ENCODE measurements at regions not wholly inside any gene's neighbourhood (a gene's known extent, or its start where the extent isn't known, plus 50 kb on each side); places are given as distances from the start of the nearest gene placed in this dataset.

DNA sequence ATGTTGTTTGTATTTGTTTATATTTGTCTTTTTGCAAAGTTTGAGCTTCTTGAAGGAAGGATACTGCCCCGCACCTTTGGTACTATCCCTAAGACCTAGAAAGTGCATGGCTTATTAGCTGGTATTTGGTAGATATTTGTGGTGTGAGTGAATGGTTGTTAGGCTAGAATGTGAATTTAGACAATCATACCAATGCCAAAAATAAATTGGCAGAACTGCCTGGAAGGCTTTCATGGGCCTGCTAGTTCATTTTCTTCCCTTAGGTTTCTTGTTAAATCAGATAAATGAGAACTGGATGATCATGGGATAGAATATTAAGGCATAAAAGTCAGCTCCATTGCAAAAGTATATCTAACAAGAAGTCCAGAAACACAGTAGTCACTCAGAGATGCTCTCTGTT is 147.5 kb upstream of the TSLP start:
- dilution Hi-C loops (cut with MboI; ENCODE audit: extremely low pct_ligation_motif_present, low sequenced_read_pairs), result no loop called here
- no peaks in the 10 kb centered on the region for H3K9me1 ChIP-seq (ENCODE audit: control insufficient read depth, extremely low read depth, insufficient read depth, low read length)
- no peaks in the 10 kb centered on the region for H3K9me3 ChIP-seq (ENCODE audit: control insufficient read depth, low read depth, low read length)
- H4K20me1 ChIP-seq (ENCODE audit: control insufficient read depth, extremely low read depth, insufficient read depth, low read length), result no peaks in the 10 kb centered on the region
- H3K4me1 ChIP-seq (ENCODE audit: control insufficient read depth, extremely low read depth, insufficient read depth, low read length), result no peaks in the 10 kb centered on the region
- H3K36me3 ChIP-seq (ENCODE audit: control insufficient read depth in 2 of 2, extremely low read depth in 1 of 2, insufficient read depth in 2 of 2, low read length in 2 of 2), result no peaks in the 10 kb centered on the region
- H3K4me3 ChIP-seq (ENCODE audit: control insufficient read depth in 2 of 3, extremely low read depth in 1 of 3, insufficient read depth in 2 of 3, low read depth in 1 of 3, low read length in 3 of 3), result no peak overlapping the region
- DNase-seq (ENCODE audit: low read depth, low spot score), result no peak
- H3K27ac ChIP-seq (ENCODE audit: control insufficient read depth, insufficient read depth, low read length), result no peak overlapping the region
- no peak overlapping the region for H2AFZ ChIP-seq (ENCODE audit: control insufficient read depth, low read length)
- no peak for FAIRE-seq
- no peak overlapping the region for H3K4me2 ChIP-seq (ENCODE audit: control insufficient read depth, extremely low read depth, insufficient read depth, low read depth, low read length)
- TF ChIP-seq, protein P1, sequence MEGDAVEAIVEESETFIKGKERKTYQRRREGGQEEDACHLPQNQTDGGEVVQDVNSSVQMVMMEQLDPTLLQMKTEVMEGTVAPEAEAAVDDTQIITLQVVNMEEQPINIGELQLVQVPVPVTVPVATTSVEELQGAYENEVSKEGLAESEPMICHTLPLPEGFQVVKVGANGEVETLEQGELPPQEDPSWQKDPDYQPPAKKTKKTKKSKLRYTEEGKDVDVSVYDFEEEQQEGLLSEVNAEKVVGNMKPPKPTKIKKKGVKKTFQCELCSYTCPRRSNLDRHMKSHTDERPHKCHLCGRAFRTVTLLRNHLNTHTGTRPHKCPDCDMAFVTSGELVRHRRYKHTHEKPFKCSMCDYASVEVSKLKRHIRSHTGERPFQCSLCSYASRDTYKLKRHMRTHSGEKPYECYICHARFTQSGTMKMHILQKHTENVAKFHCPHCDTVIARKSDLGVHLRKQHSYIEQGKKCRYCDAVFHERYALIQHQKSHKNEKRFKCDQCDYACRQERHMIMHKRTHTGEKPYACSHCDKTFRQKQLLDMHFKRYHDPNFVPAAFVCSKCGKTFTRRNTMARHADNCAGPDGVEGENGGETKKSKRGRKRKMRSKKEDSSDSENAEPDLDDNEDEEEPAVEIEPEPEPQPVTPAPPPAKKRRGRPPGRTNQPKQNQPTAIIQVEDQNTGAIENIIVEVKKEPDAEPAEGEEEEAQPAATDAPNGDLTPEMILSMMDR (optimal IDR thresholded peaks at IDR 0.05 in 1 of 3, IDR thresholded peaks at IDR 0.05 in 1 of 3, conservative IDR thresholded peaks at IDR 0.05 in 1 of 3; ENCODE audit: extremely low read depth in 1 of 3, insufficient read depth in 2 of 3, low read length in 3 of 3), result no peak
- no peak for TF ChIP-seq EZH2 (IDR thresholded peaks at IDR 0.05; ENCODE audit: low read length)
- no peak overlapping the region for H3K9ac ChIP-seq (ENCODE audit: control insufficient read depth, extremely low read depth, insufficient read depth, low read length)
- H3K79me2 ChIP-seq (ENCODE audit: control insufficient read depth, insufficient read depth, low read length), result no peaks in the 10 kb centered on the region
- H3K27me3 ChIP-seq (ENCODE audit: control insufficient read depth, extremely low read depth, insufficient read depth, low read length), result no peaks in the 10 kb centered on the region

DNA sequence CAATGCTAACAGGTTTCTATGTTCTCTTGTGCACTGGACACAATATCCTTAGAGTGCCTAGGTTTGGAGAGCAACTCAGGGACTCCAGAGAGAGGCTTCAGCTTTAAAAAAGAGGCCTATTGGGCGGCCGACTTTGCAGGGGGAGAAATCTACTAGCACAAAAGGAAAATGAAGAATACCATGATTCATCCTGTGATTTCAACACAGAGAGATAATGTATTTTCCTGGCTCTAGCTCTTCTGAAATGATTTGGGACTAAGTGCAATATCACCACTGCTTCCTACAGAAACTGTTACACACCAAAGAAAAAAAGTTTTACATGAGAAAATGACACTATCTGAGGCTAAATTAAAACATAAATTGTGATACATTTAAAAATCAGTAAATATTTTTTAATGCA is 146.1 kb upstream of the TSLP start:
- H4K20me1 ChIP-seq (ENCODE audit: control insufficient read depth, extremely low read depth, insufficient read depth, low read length), result no peaks in the 10 kb centered on the region
- DNase-seq (ENCODE audit: low read depth, low spot score) (no peak), FAIRE-seq (no peak)
- no peaks in the 10 kb centered on the region for H3K36me3 ChIP-seq (ENCODE audit: control insufficient read depth in 2 of 2, extremely low read depth in 1 of 2, insufficient read depth in 2 of 2, low read length in 2 of 2)
- no peaks in the 10 kb centered on the region for H3K4me1 ChIP-seq (ENCODE audit: control insufficient read depth, extremely low read depth, insufficient read depth, low read length)
- no peaks in the 10 kb centered on the region for H3K27me3 ChIP-seq (ENCODE audit: control insufficient read depth, extremely low read depth, insufficient read depth, low read length)
- no peak for TF ChIP-seq EZH2 (IDR thresholded peaks at IDR 0.05; ENCODE audit: low read length)
- TF ChIP-seq, protein P1 (optimal IDR thresholded peaks at IDR 0.05 in 1 of 3, IDR thresholded peaks at IDR 0.05 in 1 of 3, conservative IDR thresholded peaks at IDR 0.05 in 1 of 3; ENCODE audit: extremely low read depth in 1 of 3, insufficient read depth in 2 of 3, low read length in 3 of 3), result no peak
- no peak overlapping the region for H2AFZ ChIP-seq (ENCODE audit: control insufficient read depth, low read length)
- no peak overlapping the region for H3K4me2 ChIP-seq (ENCODE audit: control insufficient read depth, extremely low read depth, insufficient read depth, low read depth, low read length)
- dilution Hi-C loops (cut with MboI; ENCODE audit: extremely low pct_ligation_motif_present, low sequenced_read_pairs), result no loop called here
- H3K4me3 ChIP-seq (ENCODE audit: control insufficient read depth in 2 of 3, extremely low read depth in 1 of 3, insufficient read depth in 2 of 3, low read depth in 1 of 3, low read length in 3 of 3), result no peak overlapping the region
- H3K79me2 ChIP-seq (ENCODE audit: control insufficient read depth, insufficient read depth, low read length), result no peaks in the 10 kb centered on the region
- H3K9me1 ChIP-seq (ENCODE audit: control insufficient read depth, extremely low read depth, insufficient read depth, low read length), result no peaks in the 10 kb centered on the region
- no peaks in the 10 kb centered on the region for H3K9me3 ChIP-seq (ENCODE audit: control insufficient read depth, low read depth, low read length)
- H3K9ac ChIP-seq (ENCODE audit: control insufficient read depth, extremely low read depth, insufficient read depth, low read length), result no peak overlapping the region
- no peak overlapping the region for H3K27ac ChIP-seq (ENCODE audit: control insufficient read depth, insufficient read depth, low read length)
